ENCODE measurements at regions not wholly inside any gene's neighbourhood (a gene's known extent, or its start where the extent isn't known, plus 50 kb on each side); places are given as distances from the start of the nearest gene placed in this dataset.
"Not testable (repeated sequence)": the region's sequence is repeated elsewhere in the genome, so short reads cannot be mapped to it uniquely, and the experiment has no call there.

- Histone ChIP-seq H3K4me1 (no peaks in the 10 kb centered on the region), H3K27me3 (no peaks in the 10 kb centered on the region), H3K4me3 (no peak overlapping the region), H3K36me3 (no peaks in the 10 kb centered on the region), H3K9me3 (peaks cover 0 to 9% (median 8%) of the 10 kb centered on the region in 4 donors), H3K27ac (replicated peaks in 1 of 4) (no peak overlapping the region)
- WGBS: 81% methylated on average over 5 of the region's 5 CpGs
- TF ChIP-seq POLR2AphosphoS5 (IDR thresholded peaks at IDR 0.05) (no peak), EP300 (IDR thresholded peaks at IDR 0.05) (no peak), POLR2A (IDR thresholded peaks at IDR 0.05; ENCODE audit: low read depth) (no peak), CTCF (IDR thresholded peaks at IDR 0.05) (no peak)
- intact Hi-C loops (cut with DNase I): no loop called here
- DNase-seq (ENCODE audit: extremely low spot score): no peak
These were observed 1196.3 kb downstream of the TYW1 start for GRCh38 chr7:68192941-68193340.

- H3K4me1 ChIP-seq; intact Hi-C loops (cut with DNase I); H3K27ac ChIP-seq (replicated peaks in 1 of 4); H3K27me3 ChIP-seq; H3K36me3 ChIP-seq; DNase-seq (ENCODE audit: extremely low spot score); H3K4me3 ChIP-seq; H3K9me3 ChIP-seq: not testable (repeated sequence)
- WGBS: 98% methylated on average over 2 of the region's 2 CpGs
These were observed 1199.0 kb downstream of the TYW1 start for GRCh38 chr7:68195642-68196041.

- Histone ChIP-seq H3K4me1 (no peaks in the 10 kb centered on the region), H3K27me3 (no peaks in the 10 kb centered on the region), H3K4me3 (no peak overlapping the region), H3K9me3 (peaks cover 0 to 5% (median 3%) of the 10 kb centered on the region in 4 donors), H3K36me3 (no peaks in the 10 kb centered on the region), H3K27ac (replicated peaks in 1 of 4) (no peak overlapping the region)
- WGBS: 81% methylated on average over 12 of the region's 12 CpGs
- DNase-seq (ENCODE audit: extremely low spot score): no peak
- TF ChIP-seq EP300 (IDR thresholded peaks at IDR 0.05) (no peak), POLR2A (IDR thresholded peaks at IDR 0.05; ENCODE audit: low read depth) (no peak), CTCF (IDR thresholded peaks at IDR 0.05) (no peak), POLR2AphosphoS5 (IDR thresholded peaks at IDR 0.05) (no peak)
- intact Hi-C loops (cut with DNase I): no loop called here
These were observed 1203.5 kb downstream of the TYW1 start for GRCh38 chr7:68200051-68200670.

DNA sequence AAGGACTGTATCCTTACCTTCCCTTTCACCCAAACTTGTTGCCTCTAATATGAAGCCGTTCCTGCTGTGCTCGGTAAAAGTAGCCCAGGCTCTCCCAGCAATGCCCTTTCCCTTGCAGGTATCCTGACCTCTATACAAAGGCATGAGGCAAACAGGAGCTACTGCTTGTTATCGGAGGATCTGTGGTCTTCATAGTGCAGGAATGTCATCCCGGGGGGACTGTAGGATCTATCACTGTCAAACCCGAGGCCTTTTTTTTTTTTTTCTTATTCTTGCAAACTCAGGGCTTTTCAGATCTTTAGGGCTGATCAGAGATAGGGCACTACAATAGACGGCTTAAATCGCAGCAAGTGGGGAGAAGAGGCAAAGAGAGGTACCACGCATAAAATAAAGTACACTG, 1206.6 kb downstream of the TYW1 start:
- intact Hi-C loops (cut with DNase I): no loop called here
- H3K36me3 ChIP-seq: no peaks in the 10 kb centered on the region
- no peak overlapping the region for H3K27ac ChIP-seq (replicated peaks in 1 of 4)
- H3K27me3 ChIP-seq: no peaks in the 10 kb centered on the region
- 72% methylated on average over 8 of the region's 8 CpGs for WGBS
- no peaks in the 10 kb centered on the region for H3K9me3 ChIP-seq
- no peak for DNase-seq (ENCODE audit: extremely low spot score)
- no peak overlapping the region for H3K4me3 ChIP-seq
- no peak for TF ChIP-seq POLR2A (IDR thresholded peaks at IDR 0.05; ENCODE audit: low read depth)
- no peak for TF ChIP-seq CTCF (IDR thresholded peaks at IDR 0.05)
- no peak for TF ChIP-seq POLR2AphosphoS5 (IDR thresholded peaks at IDR 0.05)
- TF ChIP-seq EP300 (IDR thresholded peaks at IDR 0.05): no peak
- no peaks in the 10 kb centered on the region for H3K4me1 ChIP-seq

GRCh38 chr7:68205826-68206225, 1209.2 kb downstream of the TYW1 start:
- intact Hi-C loops (cut with DNase I): no loop called here
- DNase-seq (ENCODE audit: extremely low spot score): no peak
- no peak overlapping the region for H3K27ac ChIP-seq (replicated peaks in 1 of 4)
- H3K4me3 ChIP-seq: no peak overlapping the region
- no peaks in the 10 kb centered on the region for H3K4me1 ChIP-seq
- TF ChIP-seq POLR2AphosphoS5 (IDR thresholded peaks at IDR 0.05) (no peak), EP300 (IDR thresholded peaks at IDR 0.05) (no peak), CTCF (IDR thresholded peaks at IDR 0.05) (no peak), POLR2A (IDR thresholded peaks at IDR 0.05; ENCODE audit: low read depth) (no peak)
- no peaks in the 10 kb centered on the region for H3K9me3 ChIP-seq
- H3K36me3 ChIP-seq: no peaks in the 10 kb centered on the region
- WGBS: 76% methylated on average over 7 of the region's 7 CpGs
- H3K27me3 ChIP-seq: no peaks in the 10 kb centered on the region

Data from esophagus muscularis mucosa (tissue), 4 donors.